Fibroblast of skin of left biceps (primary cell): ENCODE measurements at regions not wholly inside any gene's neighbourhood (a gene's known extent, or its start where the extent isn't known, plus 50 kb on each side); places are given as distances from the start of the nearest gene placed in this dataset.
"Not testable (repeated sequence)": the region's sequence is repeated elsewhere in the genome, so short reads cannot be mapped to it uniquely, and the experiment has no call there.

Experiments used
- DNase-seq, 2 experiments: peaks; one replicate each; pipeline ENCODE4 v3.0.0-alpha.2; 2013; ENCODE audit warnings: low read depth in 2 of 2

DNA sequence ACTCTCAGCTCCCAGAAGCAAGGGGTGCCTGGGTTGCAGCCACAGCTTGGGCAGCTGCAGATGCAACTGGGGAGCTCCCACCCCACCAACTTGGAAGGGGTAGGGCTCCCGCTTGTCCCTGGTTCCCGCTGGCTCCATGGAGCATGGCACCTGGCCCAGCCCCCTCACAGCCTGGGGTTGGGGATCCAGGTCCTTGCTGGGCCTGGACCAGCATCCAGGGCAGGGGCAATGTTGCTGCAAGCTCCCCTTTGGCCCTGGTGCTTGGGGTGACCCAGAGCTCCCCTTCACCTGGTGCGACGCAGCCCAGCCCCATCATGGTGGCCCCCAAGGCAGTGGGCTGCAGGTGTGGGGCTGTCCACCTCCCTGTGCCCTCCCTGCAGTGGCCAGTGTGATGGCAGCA lies 99.6 kb upstream of the FRMD4B start:
- no peak for DNase-seq

DNA sequence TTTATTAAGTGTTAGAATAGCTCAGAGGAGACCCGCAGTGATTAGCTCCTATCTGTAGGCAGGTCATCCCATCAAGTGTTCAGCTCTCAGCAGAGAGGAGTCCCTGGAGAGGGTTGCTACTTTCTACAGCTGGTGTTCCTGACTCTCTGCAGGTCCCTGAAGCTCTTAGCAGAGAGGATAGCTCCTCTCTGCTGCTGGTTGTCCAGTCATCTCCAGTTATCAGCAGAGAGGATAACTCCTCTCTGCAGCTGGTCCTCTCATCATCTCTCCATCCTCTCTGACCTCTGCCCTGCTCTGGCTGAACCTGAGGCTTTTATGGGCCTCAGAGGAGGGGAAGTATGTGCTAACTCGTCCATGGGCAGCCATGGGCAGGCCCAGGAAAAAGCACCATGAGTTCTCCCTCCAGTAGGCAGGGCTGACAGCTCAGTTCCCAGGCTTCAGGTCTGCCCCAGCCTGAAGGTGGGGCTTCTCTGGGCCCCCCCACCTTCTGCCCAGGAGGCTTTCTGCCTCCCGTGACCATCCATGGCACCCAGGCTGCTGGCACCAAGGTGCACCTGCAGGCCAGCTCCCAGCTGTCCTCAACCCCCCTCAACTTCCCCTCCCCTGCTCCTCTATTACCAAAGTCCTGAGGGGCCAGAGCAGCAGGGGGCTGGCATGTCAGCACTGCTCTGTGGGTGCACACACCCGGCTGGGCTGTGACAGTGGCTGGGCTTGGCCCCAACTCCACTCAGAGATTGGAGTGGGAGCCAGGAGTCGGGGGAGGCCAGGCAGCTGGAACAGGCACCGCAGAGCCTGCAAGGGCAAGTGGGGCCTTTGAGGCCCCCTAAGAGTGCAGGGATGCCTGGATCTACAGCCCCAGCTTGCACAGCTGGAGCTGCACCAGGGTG lies 98.9 kb upstream of the FRMD4B start:
- no peak for DNase-seq

DNA sequence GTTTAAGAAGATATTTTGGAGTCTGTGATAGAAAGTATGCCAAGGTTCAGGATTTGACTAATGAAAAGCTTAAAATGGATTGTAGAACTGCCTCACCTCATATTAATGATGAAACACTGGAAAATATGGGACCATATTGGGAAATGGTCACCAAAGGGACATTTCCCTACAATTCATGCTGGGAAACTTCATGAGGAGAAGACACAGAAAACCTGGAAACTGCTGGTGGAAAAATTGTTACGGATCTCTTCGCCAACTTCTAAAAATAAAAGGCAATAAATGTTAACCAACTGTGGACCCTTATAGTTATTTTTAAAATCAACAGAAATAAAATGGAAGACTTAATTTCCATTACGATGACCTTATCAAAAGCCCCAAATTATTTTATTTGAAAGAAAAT lies 97.6 kb upstream of the FRMD4B start:
- no peak for DNase-seq

DNA sequence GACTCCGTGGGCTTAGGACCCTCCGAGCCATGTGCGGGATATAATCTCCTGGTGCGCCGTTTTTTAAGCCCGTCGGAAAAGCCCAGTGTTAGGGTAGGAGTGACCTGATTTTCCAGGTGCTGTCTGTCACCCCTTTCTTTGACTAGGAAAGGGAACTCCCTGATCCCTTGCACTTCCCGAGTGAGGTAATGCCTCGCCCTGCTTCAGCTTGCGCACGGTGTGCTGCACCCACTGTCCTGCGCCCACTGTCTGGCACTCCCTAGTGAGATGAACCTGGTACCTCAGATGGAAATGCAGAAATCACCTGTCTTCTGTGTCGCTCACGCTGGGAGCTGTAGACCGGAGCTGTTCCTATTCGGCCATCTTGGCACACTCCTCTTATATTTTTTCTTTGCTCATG lies 95.1 kb upstream of the FRMD4B start:
- not testable (repeated sequence) for DNase-seq

DNA sequence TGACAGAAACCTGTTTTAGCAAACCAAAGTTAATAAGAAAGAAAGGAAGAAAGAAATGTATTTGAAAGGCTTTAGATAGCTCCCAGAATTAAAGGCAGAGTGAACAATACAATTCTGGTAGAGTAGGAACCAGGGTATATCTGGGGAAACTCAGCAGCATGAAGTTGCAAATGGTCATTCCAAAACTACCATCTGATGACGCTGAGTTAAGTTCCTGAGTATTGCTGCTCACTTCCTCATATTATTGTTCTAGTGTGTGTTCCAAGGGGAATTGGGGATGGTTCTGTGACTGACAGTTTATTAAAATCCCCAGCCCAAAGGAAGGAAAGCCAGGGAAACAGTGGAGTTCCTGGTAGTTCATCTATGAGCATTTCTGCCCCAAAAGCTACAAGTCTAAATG lies 88.3 kb upstream of the FRMD4B start:
- DNase-seq: no peak

DNA sequence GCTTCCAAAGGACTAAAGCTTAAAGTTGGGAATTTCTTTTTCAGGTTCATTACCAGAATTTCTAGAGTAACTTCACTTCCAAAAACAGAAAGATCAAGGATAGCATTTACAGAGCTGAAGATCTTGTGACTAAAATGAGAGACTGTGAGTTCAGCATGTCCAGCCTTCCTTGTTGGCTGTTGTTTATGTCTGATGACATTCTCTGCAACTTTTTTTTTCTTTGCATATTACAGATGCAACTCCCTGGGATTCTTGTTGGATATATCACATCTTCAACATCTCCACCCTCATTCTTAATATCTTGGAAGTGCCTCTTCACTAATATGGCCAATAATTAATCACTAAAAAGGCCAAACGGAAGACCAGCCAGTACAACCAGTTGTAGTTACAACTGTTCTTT lies 86.2 kb upstream of the FRMD4B start:
- no peak for DNase-seq

DNA sequence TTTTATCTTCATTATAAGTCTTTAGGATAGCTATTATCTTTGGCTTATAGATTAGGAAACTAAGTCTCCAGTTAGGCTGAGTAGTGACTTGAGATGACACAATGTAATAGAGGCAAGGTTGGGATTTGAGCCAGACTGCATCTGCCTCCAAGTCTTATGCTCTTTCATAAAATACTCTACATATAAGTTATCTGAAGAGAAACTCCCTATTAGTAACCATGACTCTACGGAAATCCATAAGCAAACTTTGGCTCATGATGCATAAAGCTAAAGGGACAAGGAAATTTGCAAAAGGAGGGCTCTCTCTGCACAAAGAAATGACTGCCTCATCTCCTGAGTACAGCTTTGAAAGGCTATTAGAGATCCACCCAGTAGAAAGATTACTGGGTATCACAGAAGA lies 77.6 kb upstream of the FRMD4B start:
- DNase-seq: no peak

DNA sequence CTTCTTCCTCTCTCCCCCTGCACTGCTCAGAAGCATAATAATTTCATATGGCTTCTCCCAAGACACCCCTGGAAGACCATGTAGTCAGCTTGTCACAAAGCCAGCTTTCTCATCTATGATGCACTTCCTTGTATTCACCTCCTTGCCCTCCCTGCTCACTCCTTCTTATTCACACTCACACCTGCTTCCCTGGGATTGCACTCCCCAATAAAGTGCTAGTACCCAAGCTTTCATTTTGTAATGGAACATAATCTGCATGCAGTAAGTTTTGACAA lies 76.9 kb upstream of the FRMD4B start:
- no peak for DNase-seq

DNA sequence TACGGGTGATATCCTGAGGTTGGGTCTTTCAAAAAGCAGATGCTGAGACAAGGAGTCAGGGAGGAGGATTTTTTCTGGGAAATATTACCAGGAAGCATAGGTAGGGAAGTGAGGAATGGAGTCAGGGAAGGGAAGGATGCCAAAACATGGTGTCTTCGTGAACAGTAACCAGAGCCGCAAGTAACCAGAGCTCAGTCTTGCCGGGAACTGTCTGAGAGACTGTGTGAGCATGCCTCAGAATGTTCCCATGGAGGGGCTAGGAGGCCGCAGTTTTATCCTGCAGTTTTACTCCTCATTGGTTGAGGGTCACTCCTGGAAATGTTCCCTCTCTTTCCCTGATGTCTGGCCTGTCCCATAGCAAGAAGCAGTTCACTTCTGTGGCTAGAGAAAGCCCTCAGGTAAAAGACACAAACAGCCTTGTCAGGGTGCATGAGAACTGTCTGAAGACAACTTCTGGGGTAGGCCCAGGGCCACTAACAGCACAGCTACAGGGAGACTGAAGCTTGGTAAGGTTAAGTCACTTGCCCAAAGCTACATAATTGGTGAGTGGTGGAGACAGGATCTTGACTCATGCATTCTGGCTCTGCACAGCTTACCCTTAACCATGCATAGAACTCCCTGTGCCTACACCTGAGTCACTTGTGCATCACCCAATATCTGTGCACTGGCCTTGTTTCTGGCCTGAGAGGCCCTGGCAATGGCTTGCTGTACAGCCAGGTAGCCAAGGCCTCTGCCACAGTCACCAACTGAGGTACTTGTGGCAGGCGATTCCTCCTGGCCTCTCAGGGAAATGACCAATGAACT lies 76.3 kb upstream of the FRMD4B start:
- DNase-seq: no peak

DNA sequence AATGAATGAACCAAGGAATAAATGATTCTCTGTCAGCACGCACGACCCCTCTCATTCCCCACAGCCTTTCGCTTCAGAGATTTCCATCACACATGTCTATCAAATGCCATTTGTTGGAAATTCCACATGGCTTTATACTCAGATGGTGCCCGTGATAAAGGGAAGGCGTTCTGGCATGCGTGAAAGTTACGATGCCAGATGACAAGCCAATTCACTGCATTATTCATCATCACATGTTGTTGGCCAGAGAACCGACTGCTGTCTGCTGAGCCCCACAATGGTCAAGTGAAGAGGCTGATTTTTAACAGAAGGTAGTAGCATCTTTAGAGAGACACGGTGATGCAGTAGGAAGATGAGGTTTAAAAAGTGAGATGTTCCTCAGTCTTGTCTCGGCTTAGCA lies 74.1 kb upstream of the FRMD4B start:
- DNase-seq: no peak

DNA sequence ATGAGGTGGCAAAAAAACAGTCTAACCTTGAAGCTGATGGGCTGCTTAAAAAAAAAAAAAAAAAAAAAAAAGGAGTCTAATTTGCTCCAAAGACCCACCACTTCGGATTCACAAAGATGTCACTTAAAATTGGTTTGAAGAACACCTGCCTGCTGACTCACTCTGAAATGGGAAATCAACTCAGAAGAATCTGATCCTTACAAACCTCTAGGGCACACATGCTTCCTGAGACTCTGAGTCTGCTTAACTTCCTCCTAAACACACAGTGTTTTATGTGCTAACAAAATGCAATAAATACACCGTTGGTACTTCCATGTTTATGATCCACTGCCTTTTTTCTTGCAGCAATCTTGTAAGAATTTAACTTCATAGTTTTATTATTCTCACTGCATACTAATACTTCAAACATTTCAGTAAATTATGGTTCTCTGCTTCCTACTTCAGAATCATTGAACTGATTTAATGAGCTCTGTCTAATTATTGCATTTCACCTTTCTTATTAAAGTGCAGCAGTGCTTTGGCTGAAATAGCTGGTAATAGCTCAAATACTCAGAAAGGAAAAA lies 73.0 kb upstream of the FRMD4B start:
- DNase-seq: no peak

DNA sequence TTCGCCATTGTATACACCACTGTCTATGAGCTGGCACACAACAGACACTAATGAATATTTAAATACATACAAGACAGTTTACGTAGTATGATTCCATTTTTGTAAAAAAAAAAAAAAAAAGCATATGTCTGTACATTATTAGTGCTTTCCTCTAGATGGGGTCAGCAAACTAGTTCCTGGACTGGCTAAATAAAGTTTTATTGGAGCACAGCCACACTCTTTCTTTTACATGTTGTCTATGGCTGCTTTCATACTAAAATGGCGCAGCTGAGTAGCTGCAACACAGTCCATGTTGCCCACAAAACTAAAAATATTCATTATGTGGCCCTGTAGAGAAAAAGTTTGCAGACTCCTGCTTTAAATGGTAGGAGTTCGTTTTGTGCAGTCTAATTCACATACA lies 70.7 kb upstream of the FRMD4B start:
- no peak for DNase-seq

DNA sequence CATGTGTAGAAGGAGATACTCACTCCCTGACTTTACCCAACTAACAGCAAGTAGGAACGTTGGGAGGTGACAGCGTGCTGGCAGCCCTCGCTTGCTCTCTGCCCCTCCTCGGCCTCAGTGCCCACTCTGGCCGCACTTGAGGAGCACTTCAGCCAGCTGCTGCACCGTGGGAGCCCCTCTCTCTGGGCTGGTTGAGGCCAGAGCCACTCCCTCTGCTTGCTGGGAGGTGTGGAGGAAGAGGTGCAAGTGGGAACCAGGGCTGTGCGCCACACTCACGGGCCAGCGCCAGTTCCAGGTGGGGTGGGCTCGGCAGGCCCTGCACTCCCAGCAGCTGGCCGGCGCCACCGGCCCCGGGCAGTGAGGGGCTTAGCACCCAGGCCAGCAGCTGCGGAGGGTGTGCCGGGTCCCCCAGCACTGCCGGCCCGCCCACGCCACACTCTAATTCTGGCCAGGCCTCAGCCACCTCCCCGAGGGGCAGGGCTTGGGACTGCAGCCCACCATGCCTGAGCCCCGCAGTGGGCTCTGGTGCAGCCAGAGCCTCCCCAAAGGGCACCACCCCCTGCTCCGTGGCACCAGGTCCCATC lies 68.4 kb upstream of the FRMD4B start:
- no peak for DNase-seq

DNA sequence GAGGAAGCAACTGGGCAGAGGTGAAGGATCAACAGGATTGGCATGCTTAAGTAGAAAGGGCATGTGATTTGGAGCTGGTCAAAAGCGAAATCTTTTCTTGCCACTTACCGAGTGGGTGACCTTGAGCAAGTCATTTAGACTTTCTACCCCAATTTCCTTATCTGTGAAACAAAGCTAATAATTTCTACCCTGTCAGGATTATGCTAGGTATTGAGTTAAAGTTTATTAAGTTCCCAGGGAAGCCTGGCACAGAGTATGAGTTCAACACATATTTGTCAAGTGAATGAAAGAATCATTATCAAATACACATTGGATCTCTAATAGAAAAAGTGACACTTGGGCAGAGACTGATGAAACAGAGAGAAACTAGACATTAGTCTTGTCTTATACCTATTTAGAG lies 66.4 kb upstream of the FRMD4B start:
- no peak for DNase-seq

DNA sequence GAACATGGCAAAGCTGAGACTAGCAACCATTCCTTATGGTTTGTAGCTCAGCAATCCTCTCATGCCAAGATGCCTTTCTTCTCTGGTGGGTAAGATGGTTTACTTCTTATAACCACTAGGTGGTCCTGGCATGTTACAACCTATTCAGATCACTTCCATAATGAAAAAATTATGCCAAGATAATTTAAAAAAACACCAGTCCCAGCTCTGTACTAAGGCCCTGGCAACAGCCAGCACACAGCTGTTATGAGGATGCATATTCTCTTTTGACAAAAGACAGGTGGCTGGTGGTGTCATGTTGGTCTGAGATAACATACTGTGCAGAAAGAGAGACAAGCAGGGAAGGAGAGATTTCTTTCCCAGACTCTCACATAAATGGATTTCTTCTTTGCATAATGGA lies 65.7 kb upstream of the FRMD4B start:
- no peak for DNase-seq

DNA sequence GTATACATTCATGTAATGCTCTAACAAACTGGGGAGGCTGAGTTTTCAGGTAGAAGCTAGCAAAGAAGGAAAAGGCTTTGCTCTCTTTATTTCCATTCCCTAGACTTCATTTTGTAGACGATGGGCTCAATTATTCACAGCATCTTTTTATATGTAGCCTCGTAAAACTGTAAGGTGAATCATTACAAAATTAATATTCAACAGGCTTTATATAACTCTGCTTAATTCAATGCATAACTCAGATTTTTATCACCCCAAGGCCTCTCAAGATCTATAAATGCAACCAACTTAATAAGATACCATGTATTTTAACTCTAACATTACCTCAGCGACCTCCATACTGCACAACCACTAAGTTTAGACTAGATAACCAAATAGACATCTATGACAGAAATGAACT lies 63.0 kb upstream of the FRMD4B start:
- no peak for DNase-seq

DNA sequence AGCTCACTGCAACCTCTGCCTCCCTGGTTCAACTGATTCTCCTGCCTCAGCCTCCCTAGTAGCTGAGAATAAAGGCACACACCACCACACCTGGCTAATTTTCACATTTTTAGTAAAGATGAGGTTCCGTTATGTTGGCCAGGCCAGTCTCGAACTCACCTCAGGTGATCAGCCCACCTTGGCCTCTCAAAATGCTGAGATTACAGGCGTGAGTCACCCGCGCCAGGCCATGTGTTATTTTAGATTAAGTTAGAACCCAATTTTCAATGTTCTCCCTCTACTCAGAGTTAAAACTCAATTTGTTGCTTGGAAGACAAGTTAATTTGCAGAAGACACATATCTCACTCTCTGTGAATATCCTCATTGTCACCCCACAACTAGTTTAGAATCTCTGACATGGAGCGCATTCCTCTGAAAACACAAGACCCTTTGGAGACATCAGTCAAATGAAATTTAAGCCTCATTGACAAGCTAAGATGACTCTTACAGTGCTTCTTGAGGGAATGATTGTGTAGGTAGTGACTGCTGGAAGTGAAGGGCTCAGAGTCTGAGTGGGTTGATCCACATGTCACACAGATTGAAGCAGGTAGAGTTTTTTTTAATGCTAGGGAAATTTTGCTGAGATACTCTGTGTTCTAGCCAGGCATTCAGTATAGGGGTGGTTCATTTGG lies 60.6 kb upstream of the FRMD4B start:
- no peak for DNase-seq

DNA sequence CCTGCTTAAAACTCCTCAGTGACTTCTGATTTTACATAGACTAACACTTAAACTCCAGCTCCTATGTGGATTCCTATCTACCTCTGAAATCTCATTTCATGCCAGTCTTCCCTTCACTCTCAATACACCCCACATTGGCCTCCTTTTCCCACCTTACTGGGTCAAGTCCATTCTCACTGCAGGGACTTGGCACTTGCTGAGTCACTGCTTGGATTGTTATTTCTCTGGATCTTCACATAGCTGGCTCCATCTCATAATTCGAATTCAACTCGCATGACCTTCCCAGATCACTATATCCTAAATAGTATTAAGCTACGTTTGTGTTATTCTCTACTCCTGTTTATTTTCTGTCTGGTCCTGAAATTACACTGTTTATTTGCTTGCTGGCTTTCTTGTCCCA lies 59.6 kb upstream of the FRMD4B start:
- DNase-seq: no peak

DNA sequence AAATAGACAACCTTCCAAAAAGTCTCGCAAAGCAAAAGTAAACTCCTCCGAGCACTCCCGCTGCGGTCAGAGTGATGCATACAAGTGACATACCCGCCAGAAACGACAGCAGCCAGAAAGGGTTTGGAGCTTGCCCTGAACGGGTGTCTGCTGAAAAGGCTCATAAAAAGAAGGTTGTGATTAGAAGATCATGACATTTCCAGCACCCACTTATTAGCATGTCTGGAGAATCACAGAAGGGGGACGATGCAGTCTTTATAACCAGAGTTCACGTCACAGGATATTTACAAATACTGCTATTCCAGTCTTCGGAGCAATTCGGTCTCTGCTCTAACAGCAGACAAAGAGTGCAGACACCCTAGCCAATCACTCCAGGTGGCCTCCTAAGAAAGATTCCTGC lies 59.1 kb upstream of the FRMD4B start:
- DNase-seq: no peak

DNA sequence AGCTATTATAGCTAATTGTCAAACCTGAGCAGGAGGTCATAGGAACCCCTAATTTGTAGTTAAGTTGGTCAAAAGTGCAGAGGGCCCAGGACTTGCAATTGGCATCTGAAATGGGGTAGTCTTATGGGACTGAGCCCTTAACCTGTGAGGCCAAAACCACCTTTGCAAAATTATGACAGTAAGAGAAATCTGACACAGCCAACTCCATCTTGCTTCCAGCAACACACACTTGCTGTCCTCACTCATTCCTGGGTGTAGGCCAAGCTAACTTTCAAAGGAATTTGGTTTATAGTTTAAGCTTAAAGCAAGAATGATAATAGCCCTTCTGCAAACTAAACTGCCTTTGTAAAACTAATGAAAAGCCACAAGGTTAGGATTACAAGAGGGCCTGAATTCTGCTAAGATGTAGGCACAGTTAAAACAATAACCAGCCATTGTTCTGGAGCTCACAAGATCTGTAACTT lies 57.6 kb upstream of the FRMD4B start:
- DNase-seq: no peak

DNA sequence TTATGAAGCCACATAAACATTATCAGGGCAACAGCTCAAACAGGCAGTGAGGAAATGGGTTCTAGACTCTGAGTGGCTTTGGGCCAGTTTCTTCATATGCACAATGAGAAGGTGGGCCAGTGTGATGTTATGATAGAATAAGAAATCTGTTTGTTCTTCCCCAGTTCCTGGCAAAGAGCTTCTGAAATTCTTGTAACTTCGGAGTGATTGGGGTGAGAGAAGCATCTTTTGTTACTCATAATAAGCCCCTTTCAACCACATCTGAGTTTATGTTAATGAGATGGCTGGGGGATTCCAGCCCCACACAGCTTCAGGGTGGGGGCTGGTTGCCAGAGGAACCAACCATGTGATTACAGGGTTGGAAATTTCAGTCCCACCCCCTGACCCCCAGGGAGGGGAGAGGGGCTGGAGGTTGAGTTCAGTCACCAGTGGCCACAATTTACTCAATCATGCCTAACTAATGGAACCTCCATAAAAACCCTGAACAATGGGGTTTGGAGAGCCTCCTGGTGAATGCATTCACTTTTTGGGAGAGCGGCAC lies 57.0 kb upstream of the FRMD4B start:
- DNase-seq: no peak

DNA sequence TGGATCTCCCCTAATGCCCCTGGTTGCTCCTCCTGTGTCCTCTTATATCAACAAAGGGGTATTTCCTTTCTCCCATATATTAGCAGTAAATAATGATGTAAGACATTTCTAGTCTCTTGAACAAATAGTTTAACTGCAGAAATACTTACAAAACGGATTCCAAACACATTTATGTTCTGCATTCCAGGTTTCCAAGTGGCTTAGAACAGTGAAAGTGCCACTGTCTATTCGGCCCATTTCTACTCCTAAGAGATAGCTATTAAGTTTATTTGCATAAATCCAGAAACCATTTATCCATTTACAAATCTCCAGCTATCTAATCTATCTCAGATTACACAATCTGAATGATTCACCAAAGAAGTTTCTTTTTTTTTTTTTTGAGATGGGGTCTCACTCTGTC lies 55.8 kb upstream of the FRMD4B start:
- no peak for DNase-seq
